ENCODE measurements at regions not wholly inside any gene's neighbourhood (a gene's known extent, or its start where the extent isn't known, plus 50 kb on each side); places are given as distances from the start of the nearest gene placed in this dataset.

- no peaks in the 10 kb centered on the region for H3K9me3 ChIP-seq (replicated peaks; ENCODE audit: control insufficient read depth, low read depth, low read length)
- no peak for DNase-seq
- no peak overlapping the region for H3K27ac ChIP-seq (ENCODE audit: low read length)
- no peaks in the 10 kb centered on the region for H3K36me3 ChIP-seq (ENCODE audit: control insufficient read depth, insufficient read depth, low read length)
- no peak overlapping the region for H3K4me3 ChIP-seq (ENCODE audit: low read length)
- peaks cover 2% of the 10 kb centered on the region for H3K4me1 ChIP-seq (ENCODE audit: control insufficient read depth, insufficient read depth, low read length)
- no peaks in the 10 kb centered on the region for H3K27me3 ChIP-seq (ENCODE audit: control insufficient read depth, insufficient read depth, low read length)
Measured at GRCh38 chr5:125142458-125142857, 396.0 kb upstream of the ZNF608 start.

GRCh38 chr5:125143011-125143410 lies 396.6 kb upstream of the ZNF608 start:
- 94% methylated on average over 2 of the region's 2 CpGs for WGBS (ENCODE audit: insufficient coverage)
- Histone ChIP-seq H3K4me3 (ENCODE audit: low read length) (no peak overlapping the region), H3K4me1 (ENCODE audit: control insufficient read depth, insufficient read depth, low read length) (peaks cover 2% of the 10 kb centered on the region), H3K9me3 (replicated peaks; ENCODE audit: control insufficient read depth, low read depth, low read length) (no peaks in the 10 kb centered on the region), H3K36me3 (ENCODE audit: control insufficient read depth, insufficient read depth, low read length) (no peaks in the 10 kb centered on the region), H3K27ac (ENCODE audit: low read length) (no peak overlapping the region), H3K27me3 (ENCODE audit: control insufficient read depth, insufficient read depth, low read length) (no peaks in the 10 kb centered on the region)
- no peak for DNase-seq

- no peak overlapping the region for H3K4me3 ChIP-seq (ENCODE audit: low read length)
Measured at GRCh38 chr5:125148076-125148475, 401.6 kb upstream of the ZNF608 start.

GRCh38 chr5:125148706-125149105 lies 402.3 kb upstream of the ZNF608 start:
- Histone ChIP-seq H3K4me1 (ENCODE audit: control insufficient read depth, insufficient read depth, low read length) (peaks cover 4% of the 10 kb centered on the region), H3K27ac (ENCODE audit: low read length) (no peak overlapping the region), H3K27me3 (ENCODE audit: control insufficient read depth, insufficient read depth, low read length) (no peaks in the 10 kb centered on the region), H3K4me3 (ENCODE audit: low read length) (no peak overlapping the region), H3K9me3 (replicated peaks; ENCODE audit: control insufficient read depth, low read depth, low read length) (no peaks in the 10 kb centered on the region), H3K36me3 (ENCODE audit: control insufficient read depth, insufficient read depth, low read length) (no peaks in the 10 kb centered on the region)
- WGBS (ENCODE audit: insufficient coverage) = no CpG with 5 or more reads among the region's 3 CpGs
- peak; percentile 30 for DNase-seq

More at GRCh38 chr5:125148076-125148475, 401.6 kb upstream of the ZNF608 start:
- peaks cover 4% of the 10 kb centered on the region for H3K4me1 ChIP-seq (ENCODE audit: control insufficient read depth, insufficient read depth, low read length)
- H3K36me3 ChIP-seq (ENCODE audit: control insufficient read depth, insufficient read depth, low read length) = no peaks in the 10 kb centered on the region
- no peak for DNase-seq
- WGBS (ENCODE audit: insufficient coverage) = no CpG with 5 or more reads among the region's 1 CpG
- no peak overlapping the region for H3K27ac ChIP-seq (ENCODE audit: low read length)
- H3K27me3 ChIP-seq (ENCODE audit: control insufficient read depth, insufficient read depth, low read length) = no peaks in the 10 kb centered on the region
- no peaks in the 10 kb centered on the region for H3K9me3 ChIP-seq (replicated peaks; ENCODE audit: control insufficient read depth, low read depth, low read length)

GRCh38 chr5:125149110-125149509 lies 402.7 kb upstream of the ZNF608 start:
- peak; percentile 62 for DNase-seq
- H3K36me3 ChIP-seq (ENCODE audit: control insufficient read depth, insufficient read depth, low read length) = no peaks in the 10 kb centered on the region
- WGBS (ENCODE audit: insufficient coverage) = no CpG with 5 or more reads among the region's 3 CpGs

GRCh38 chr5:125149527-125149926 lies 403.1 kb upstream of the ZNF608 start:
- H3K4me1 ChIP-seq (ENCODE audit: control insufficient read depth, insufficient read depth, low read length) = peaks cover 7% of the 10 kb centered on the region

More at GRCh38 chr5:125149110-125149509, 402.7 kb upstream of the ZNF608 start:
- Histone ChIP-seq H3K9me3 (replicated peaks; ENCODE audit: control insufficient read depth, low read depth, low read length) (no peaks in the 10 kb centered on the region), H3K4me3 (ENCODE audit: low read length) (no peak overlapping the region), H3K27me3 (ENCODE audit: control insufficient read depth, insufficient read depth, low read length) (no peaks in the 10 kb centered on the region), H3K27ac (ENCODE audit: low read length) (no peak overlapping the region), H3K4me1 (ENCODE audit: control insufficient read depth, insufficient read depth, low read length) (peaks cover 5% of the 10 kb centered on the region)

GRCh38 chr5:125150041-125150669 lies 403.7 kb upstream of the ZNF608 start:
- Histone ChIP-seq H3K4me3 (ENCODE audit: low read length) (no peak overlapping the region), H3K27me3 (ENCODE audit: control insufficient read depth, insufficient read depth, low read length) (no peaks in the 10 kb centered on the region), H3K36me3 (ENCODE audit: control insufficient read depth, insufficient read depth, low read length) (no peaks in the 10 kb centered on the region), H3K27ac (ENCODE audit: low read length) (no peak overlapping the region), H3K9me3 (replicated peaks; ENCODE audit: control insufficient read depth, low read depth, low read length) (no peaks in the 10 kb centered on the region), H3K4me1 (ENCODE audit: control insufficient read depth, insufficient read depth, low read length) (peaks cover 7% of the 10 kb centered on the region)
- no CpG with 5 or more reads among the region's 3 CpGs for WGBS (ENCODE audit: insufficient coverage)
- peak; percentile 90 for DNase-seq

More at GRCh38 chr5:125149527-125149926, 403.1 kb upstream of the ZNF608 start:
- no peaks in the 10 kb centered on the region for H3K27me3 ChIP-seq (ENCODE audit: control insufficient read depth, insufficient read depth, low read length)
- peak; percentile 53 for DNase-seq
- no peak overlapping the region for H3K4me3 ChIP-seq (ENCODE audit: low read length)
- WGBS (ENCODE audit: insufficient coverage) = no CpG with 5 or more reads among the region's 4 CpGs
- H3K9me3 ChIP-seq (replicated peaks; ENCODE audit: control insufficient read depth, low read depth, low read length) = no peaks in the 10 kb centered on the region
- no peak overlapping the region for H3K27ac ChIP-seq (ENCODE audit: low read length)
- H3K36me3 ChIP-seq (ENCODE audit: control insufficient read depth, insufficient read depth, low read length) = no peaks in the 10 kb centered on the region

GRCh38 chr5:125151150-125151900 lies 404.9 kb upstream of the ZNF608 start:
- peaks cover 7% of the 10 kb centered on the region for H3K4me1 ChIP-seq (ENCODE audit: control insufficient read depth, insufficient read depth, low read length)
- H3K4me3 ChIP-seq (ENCODE audit: low read length) = no peak overlapping the region
- H3K27ac ChIP-seq (ENCODE audit: low read length) = no peak overlapping the region
- 75% methylated on average over 1 of the region's 4 CpGs for WGBS (ENCODE audit: insufficient coverage)
- no peak for DNase-seq
- H3K9me3 ChIP-seq (replicated peaks; ENCODE audit: control insufficient read depth, low read depth, low read length) = no peaks in the 10 kb centered on the region
- no peaks in the 10 kb centered on the region for H3K36me3 ChIP-seq (ENCODE audit: control insufficient read depth, insufficient read depth, low read length)
- no peaks in the 10 kb centered on the region for H3K27me3 ChIP-seq (ENCODE audit: control insufficient read depth, insufficient read depth, low read length)

GRCh38 chr5:125152044-125152443 lies 405.6 kb upstream of the ZNF608 start:
- no CpG with 5 or more reads among the region's 4 CpGs for WGBS (ENCODE audit: insufficient coverage)
- H3K27ac ChIP-seq (ENCODE audit: low read length) = no peak overlapping the region
- H3K4me3 ChIP-seq (ENCODE audit: low read length) = no peak overlapping the region
- no peaks in the 10 kb centered on the region for H3K9me3 ChIP-seq (replicated peaks; ENCODE audit: control insufficient read depth, low read depth, low read length)
- H3K27me3 ChIP-seq (ENCODE audit: control insufficient read depth, insufficient read depth, low read length) = no peaks in the 10 kb centered on the region
- DNase-seq = no peak
- H3K36me3 ChIP-seq (ENCODE audit: control insufficient read depth, insufficient read depth, low read length) = no peaks in the 10 kb centered on the region
- peaks cover 7% of the 10 kb centered on the region for H3K4me1 ChIP-seq (ENCODE audit: control insufficient read depth, insufficient read depth, low read length)

- DNase-seq = no peak
- H3K27me3 ChIP-seq (ENCODE audit: control insufficient read depth, insufficient read depth, low read length) = no peaks in the 10 kb centered on the region
- no peaks in the 10 kb centered on the region for H3K9me3 ChIP-seq (replicated peaks; ENCODE audit: control insufficient read depth, low read depth, low read length)
- WGBS (ENCODE audit: insufficient coverage) = 93% methylated on average over 10 of the region's 13 CpGs
- peaks cover 7% of the 10 kb centered on the region for H3K4me1 ChIP-seq (ENCODE audit: control insufficient read depth, insufficient read depth, low read length)
- H3K4me3 ChIP-seq (ENCODE audit: low read length) = no peak overlapping the region
- no peaks in the 10 kb centered on the region for H3K36me3 ChIP-seq (ENCODE audit: control insufficient read depth, insufficient read depth, low read length)
- H3K27ac ChIP-seq (ENCODE audit: low read length) = no peak overlapping the region
Measured at GRCh38 chr5:125152461-125153189, 406.2 kb upstream of the ZNF608 start.
